HG02852 (cell line): ENCODE measurements at regions not wholly inside any gene's neighbourhood (a gene's known extent, or its start where the extent isn't known, plus 50 kb on each side); places are given as distances from the start of the nearest gene placed in this dataset.
"Not testable (repeated sequence)": the region's sequence is repeated elsewhere in the genome, so short reads cannot be mapped to it uniquely, and the experiment has no call there.

Experiments used
- ATAC-seq: cut with Tn5 transposase; IDR thresholded peaks from one replicate; pipeline ENCODE4 v1.9.1; 2021; ENCODE audit warnings: mild to moderate bottlenecking, moderate library complexity; ENCODE audit not compliant: unreplicated experiment

GRCh38 chr16:48951621-48952125 is 330.0 kb downstream of the CBLN1 start:
- ATAC-seq = not testable (repeated sequence)

- ATAC-seq = no peak
Measured at GRCh38 chr16:48950184-48950583, 331.5 kb downstream of the CBLN1 start.

- ATAC-seq = no peak
Measured at GRCh38 chr16:48949636-48950035, 332.0 kb downstream of the CBLN1 start.

- ATAC-seq = no peak
Measured at GRCh38 chr16:48948911-48949310, 332.7 kb downstream of the CBLN1 start.

- no peak for ATAC-seq
Measured at GRCh38 chr16:48947371-48947713, 334.3 kb downstream of the CBLN1 start.

- no peak for ATAC-seq
Measured at GRCh38 chr16:48946686-48947370, 334.8 kb downstream of the CBLN1 start.

- ATAC-seq = no peak
Measured at GRCh38 chr16:48942996-48943395, 333.0 kb upstream of the N4BP1 start.

- ATAC-seq = no peak
Measured at GRCh38 chr16:48936811-48937210, 326.8 kb upstream of the N4BP1 start.

- no peak for ATAC-seq
Measured at GRCh38 chr16:48932216-48932855, 322.4 kb upstream of the N4BP1 start.

- ATAC-seq = no peak
Measured at GRCh38 chr16:48930951-48931553, 321.1 kb upstream of the N4BP1 start.

GRCh38 chr16:48919791-48920190 is 309.8 kb upstream of the N4BP1 start:
- ATAC-seq = no peak

- ATAC-seq = no peak
Measured at GRCh38 chr16:48918520-48919258, 308.7 kb upstream of the N4BP1 start.

- no peak for ATAC-seq
Measured at GRCh38 chr16:48916566-48916965, 306.6 kb upstream of the N4BP1 start.

- no peak for ATAC-seq
Measured at GRCh38 chr16:48914070-48914469, 304.1 kb upstream of the N4BP1 start.

- ATAC-seq = no peak
Measured at GRCh38 chr16:48913384-48913783, 303.4 kb upstream of the N4BP1 start.

- no peak for ATAC-seq
Measured at GRCh38 chr16:48912360-48912759, 302.4 kb upstream of the N4BP1 start.

- ATAC-seq = no peak
Measured at GRCh38 chr16:48911700-48912099, 301.7 kb upstream of the N4BP1 start.

GRCh38 chr16:48910214-48910613 is 300.2 kb upstream of the N4BP1 start:
- no peak for ATAC-seq

- no peak for ATAC-seq
Measured at GRCh38 chr16:48909231-48909630, 299.3 kb upstream of the N4BP1 start.

- ATAC-seq = peak; percentile 77
Measured at GRCh38 chr16:48907906-48908634, 298.1 kb upstream of the N4BP1 start.
